ENCODE measurements at regions not wholly inside any gene's neighbourhood (a gene's known extent, or its start where the extent isn't known, plus 50 kb on each side); places are given as distances from the start of the nearest gene placed in this dataset.

GRCh38 chr10:62632071-62632809 is 172.3 kb upstream of the ADO start:
- no peak for TF ChIP-seq CTCF (IDR thresholded peaks at IDR 0.05; ENCODE audit: low read depth, low read length)
- H3K4me3 ChIP-seq (ENCODE audit: low read depth, low read length): no peak overlapping the region
- DNase-seq (ENCODE audit: low read depth, low spot score): no peak
- in situ Hi-C loops (cut with HindIII; ENCODE audit: low sequenced_read_pairs): no loop called here

- in situ Hi-C loops (cut with HindIII; ENCODE audit: low sequenced_read_pairs): no loop called here
- DNase-seq (ENCODE audit: low read depth, low spot score): no peak
Observed at GRCh38 chr10:62633976-62634375, 170.5 kb upstream of the ADO start.

GRCh38 chr10:62634576-62634975 is 169.9 kb upstream of the ADO start:
- no peak overlapping the region for H3K4me3 ChIP-seq (ENCODE audit: low read depth, low read length)
- no peak for TF ChIP-seq CTCF (IDR thresholded peaks at IDR 0.05; ENCODE audit: low read depth, low read length)
- in situ Hi-C loops (cut with HindIII; ENCODE audit: low sequenced_read_pairs): no loop called here
- DNase-seq (ENCODE audit: low read depth, low spot score): no peak

More at GRCh38 chr10:62633976-62634375, 170.5 kb upstream of the ADO start:
- H3K4me3 ChIP-seq (ENCODE audit: low read depth, low read length): no peak overlapping the region
- no peak for TF ChIP-seq CTCF (IDR thresholded peaks at IDR 0.05; ENCODE audit: low read depth, low read length)

- in situ Hi-C loops (cut with HindIII; ENCODE audit: low sequenced_read_pairs): no loop called here
- TF ChIP-seq CTCF (IDR thresholded peaks at IDR 0.05; ENCODE audit: low read depth, low read length): no peak
- DNase-seq (ENCODE audit: low read depth, low spot score): no peak
- no peak overlapping the region for H3K4me3 ChIP-seq (ENCODE audit: low read depth, low read length)
Observed at GRCh38 chr10:62635127-62635526, 169.4 kb upstream of the ADO start.

- no peak for DNase-seq (ENCODE audit: low read depth, low spot score)
- no peak overlapping the region for H3K4me3 ChIP-seq (ENCODE audit: low read depth, low read length)
- no peak for TF ChIP-seq CTCF (IDR thresholded peaks at IDR 0.05; ENCODE audit: low read depth, low read length)
- in situ Hi-C loops (cut with HindIII; ENCODE audit: low sequenced_read_pairs): no loop called here
Observed at GRCh38 chr10:62636825-62637248, 167.7 kb upstream of the ADO start.

- no peak for TF ChIP-seq CTCF (IDR thresholded peaks at IDR 0.05; ENCODE audit: low read depth, low read length)
- in situ Hi-C loops (cut with HindIII; ENCODE audit: low sequenced_read_pairs): no loop called here
- no peak for DNase-seq (ENCODE audit: low read depth, low spot score)
- H3K4me3 ChIP-seq (ENCODE audit: low read depth, low read length): no peak overlapping the region
Observed at GRCh38 chr10:62637249-62638061, 167.1 kb upstream of the ADO start.

All from astrocyte of the spinal cord (primary cell).